H9 (cell line): ENCODE measurements at regions not wholly inside any gene's neighbourhood (a gene's known extent, or its start where the extent isn't known, plus 50 kb on each side); places are given as distances from the start of the nearest gene placed in this dataset.

Experiments
- DNase-seq: peaks from one replicate; pipeline ENCODE4 v3.0.0-alpha.2; 2017
- H2AFZ ChIP-seq: one replicate; pipeline ENCODE4 v1.6.1; 2013; ENCODE audit warnings: mild to moderate bottlenecking, low read length, control low read depth, moderate library complexity
- H2AK5ac ChIP-seq: 2 replicates; pipeline ENCODE4 v1.6.1; 2013; ENCODE audit warnings: low read length, control low read depth, mixed read lengths; ENCODE audit not compliant: insufficient read length
- H2BK120ac ChIP-seq: one replicate; pipeline ENCODE4 v1.6.1; 2013; ENCODE audit warnings: low read depth, mild to moderate bottlenecking, low read length, control low read depth, inconsistent platforms; ENCODE audit not compliant: poor library complexity, severe bottlenecking
- H2BK12ac ChIP-seq: 2 replicates; pipeline ENCODE4 v1.6.1; 2013; ENCODE audit warnings: low read length, control low read depth, mixed read lengths, low read depth; ENCODE audit not compliant: insufficient read length
- H2BK15ac ChIP-seq: 2 replicates; pipeline ENCODE4 v1.6.1; 2013; ENCODE audit warnings: low read depth, low read length, control low read depth
- H2BK20ac ChIP-seq: one replicate; pipeline ENCODE4 v1.6.1; 2013; ENCODE audit warnings: low read depth, mild to moderate bottlenecking, low read length, control low read depth, inconsistent platforms; ENCODE audit not compliant: poor library complexity, severe bottlenecking
- H2BK5ac ChIP-seq: 2 replicates; pipeline ENCODE4 v1.6.1; 2013; ENCODE audit warnings: low read length, control low read depth, mixed read lengths; ENCODE audit not compliant: insufficient read length
- H3K14ac ChIP-seq: 2 replicates; pipeline ENCODE4 v1.6.1; 2013; ENCODE audit warnings: low read length, control low read depth; ENCODE audit not compliant: insufficient read depth
- H3K18ac ChIP-seq: 2 replicates; pipeline ENCODE4 v1.6.1; 2013; ENCODE audit warnings: low read depth, mild to moderate bottlenecking, mixed read lengths, low read length, control low read depth; ENCODE audit not compliant: insufficient read length
- H3K23ac ChIP-seq: 2 replicates; pipeline ENCODE4 v1.6.1; 2013; ENCODE audit warnings: low read length, control low read depth, mixed read lengths, low read depth; ENCODE audit not compliant: insufficient read length
- H3K23me2 ChIP-seq: 2 replicates; pipeline ENCODE4 v1.6.1; 2013; ENCODE audit warnings: low read depth, mild to moderate bottlenecking, mixed read lengths, low read length, control low read depth; ENCODE audit not compliant: insufficient read length, poor library complexity, severe bottlenecking
- H3K27ac ChIP-seq: 2 replicates; pipeline ENCODE4 v1.5.1; 2013; ENCODE audit warnings: low read length, control low read depth, mixed read lengths, low read depth; ENCODE audit not compliant: insufficient read length
- H3K27me3 ChIP-seq: 2 replicates; pipeline ENCODE4 v1.6.1; 2013; ENCODE audit warnings: low read length, control low read depth, inconsistent platforms; ENCODE audit not compliant: insufficient read depth
- H3K4ac ChIP-seq: 2 replicates; pipeline ENCODE4 v1.6.1; 2013; ENCODE audit warnings: low read depth, mild to moderate bottlenecking, control low read depth, inconsistent platforms, low read length, moderate library complexity
- H3K4me1 ChIP-seq: 2 replicates; pipeline ENCODE4 v1.6.1; 2013; ENCODE audit warnings: low read length, control low read depth, inconsistent platforms; ENCODE audit not compliant: insufficient read depth
- H3K4me2 ChIP-seq: 2 replicates; pipeline ENCODE4 v1.6.1; 2013; ENCODE audit warnings: low read length, control low read depth, mixed read lengths; ENCODE audit not compliant: insufficient read length, insufficient read depth
- H3K56ac ChIP-seq: 2 replicates; pipeline ENCODE4 v1.6.1; 2013; ENCODE audit warnings: low read depth, mild to moderate bottlenecking, mixed read lengths, low read length, control low read depth; ENCODE audit not compliant: insufficient read length
- H3K79me1 ChIP-seq: 2 replicates; pipeline ENCODE4 v1.6.1; 2013; ENCODE audit warnings: low read depth, mild to moderate bottlenecking, moderate library complexity, low read length, control low read depth, inconsistent platforms; ENCODE audit not compliant: insufficient read depth, poor library complexity, severe bottlenecking
- H3K79me2 ChIP-seq: 2 replicates; pipeline ENCODE4 v1.6.1; 2013; ENCODE audit warnings: low read length, control low read depth, inconsistent platforms; ENCODE audit not compliant: insufficient read depth
- H3K9ac ChIP-seq: 2 replicates; pipeline ENCODE4 v1.6.1; 2013; ENCODE audit warnings: low read length, control low read depth, mixed read lengths; ENCODE audit not compliant: insufficient read length; ENCODE audit errors: extremely low read depth
- H3K9me3 ChIP-seq: one replicate; pipeline ENCODE4 v1.6.1; 2013; ENCODE audit warnings: low read depth, low read length, inconsistent platforms; ENCODE audit not compliant: control insufficient read depth
- H3T11ph ChIP-seq: one replicate; pipeline ENCODE4 v1.6.1; 2013; ENCODE audit warnings: mild to moderate bottlenecking, low read length, control low read depth, inconsistent platforms
- H4K20me1 ChIP-seq: one replicate; pipeline ENCODE4 v1.6.1; 2013; ENCODE audit not compliant: control insufficient read depth, insufficient read length, insufficient read depth
- H4K5ac ChIP-seq: 2 replicates; pipeline ENCODE4 v1.6.1; 2013; ENCODE audit warnings: low read depth, mild to moderate bottlenecking, mixed read lengths, low read length, control low read depth; ENCODE audit not compliant: insufficient read length
- H4K8ac ChIP-seq: replicated peaks from 2 replicates; pipeline ENCODE4 v1.6.1; 2013; ENCODE audit warnings: low read length, control low read depth, mixed read lengths, low read depth; ENCODE audit not compliant: insufficient read length
- H4K91ac ChIP-seq: 2 replicates; pipeline ENCODE4 v1.6.1; 2013; ENCODE audit warnings: low read depth, mild to moderate bottlenecking, moderate library complexity, mixed read lengths, low read length, control low read depth; ENCODE audit not compliant: insufficient read length
- H3K27ac Mint-ChIP-seq, 3 experiments: 2 replicates in 2 of 3; 3 replicates in 1 of 3; pipeline ENCODE4 v1.8.0; 2020 to 2021; ENCODE audit warnings: mixed read lengths in 3 of 3, mild to moderate bottlenecking in 1 of 3, moderate library complexity in 1 of 3
- H3K27me3 Mint-ChIP-seq: 2 replicates; pipeline ENCODE4 v1.8.0; 2021; ENCODE audit warnings: low read depth, mild to moderate bottlenecking, moderate library complexity, mixed read lengths
- H3K36me3 Mint-ChIP-seq, 3 experiments: 2 replicates in 2 of 3; 3 replicates in 1 of 3; pipeline ENCODE4 v1.8.0; 2020 to 2021; ENCODE audit warnings: low read depth in 3 of 3, mixed read lengths in 3 of 3; ENCODE audit not compliant: insufficient read depth in 1 of 3
- H3K4me1 Mint-ChIP-seq, 2 experiments: 2 replicates each; pipeline ENCODE4 v1.8.0; 2020; ENCODE audit warnings: mixed read lengths in 2 of 2
- H3K4me3 Mint-ChIP-seq, 2 experiments: 2 replicates in 1 of 2; 3 replicates in 1 of 2; pipeline ENCODE4 v1.8.0; 2020 to 2021; ENCODE audit warnings: mild to moderate bottlenecking in 2 of 2, mixed read lengths in 2 of 2, moderate library complexity in 1 of 2
- H3K9me3 Mint-ChIP-seq, 2 experiments: 2 replicates in 1 of 2; 3 replicates in 1 of 2; pipeline ENCODE4 v1.8.0; 2020; ENCODE audit warnings: mild to moderate bottlenecking in 2 of 2, mixed read lengths in 2 of 2, moderate library complexity in 1 of 2
- CTCF ChIP-seq: fragments of 200-600 bp; sonication (generic); conservative IDR thresholded peaks from 3 replicates; pipeline ENCODE4 v1.8.0; 2021; ENCODE audit warnings: antibody characterized with exemption, mild to moderate bottlenecking
- WGBS: extraction: QIAGEN DNeasy Blood & Tissue Kit; methylation state at CpG from one replicate; pipeline ENCODE4 v1.1.7; 2013; ENCODE audit warnings: missing lambda C conversion rate, low lambda C conversion rate, mixed read lengths; ENCODE audit not compliant: insufficient read length; ENCODE audit errors: extremely low coverage; 5-methylcytosine and 5-hydroxymethylcytosine counted together

GRCh38 chr11:114929351-114930000 lies 251.1 kb downstream of the NXPE2 start:
- Histone ChIP-seq H4K91ac (no peak overlapping the region), H3K4me2 (no peak overlapping the region), H2BK120ac (no peak overlapping the region), H3K18ac (no peak overlapping the region), H3K4me1 (no peaks in the 10 kb centered on the region), H2BK12ac (no peak overlapping the region), H3K23me2 (no peaks in the 10 kb centered on the region), H3K79me1 (no peaks in the 10 kb centered on the region), H3K79me2 (no peaks in the 10 kb centered on the region), H3K27ac (no peak overlapping the region), H2AFZ (no peak overlapping the region), H2BK5ac (no peak overlapping the region), H3K9me3 (no peaks in the 10 kb centered on the region), H4K5ac (no peak overlapping the region), H3K14ac (no peak overlapping the region; the same call in 1 of the 2 replicates), H3K9ac (no peak overlapping the region), H4K8ac (no peak overlapping the region), H3T11ph (no peak overlapping the region), H4K20me1 (no peaks in the 10 kb centered on the region), H3K27me3 (no peaks in the 10 kb centered on the region), H3K56ac (no peak overlapping the region), H2AK5ac (no peak overlapping the region), H3K23ac (no peak overlapping the region), H2BK20ac (no peak overlapping the region), H2BK15ac (no peak overlapping the region), H3K4ac (no peak overlapping the region)
- Mint-ChIP-seq H3K9me3 (peaks cover 12 to 22% of the 10 kb centered on the region in 2 experiments), H3K27ac (no peak overlapping the region), H3K4me3 (no peak overlapping the region), H3K36me3 (peaks cover 4 to 12% (median 5%) of the 10 kb centered on the region in 3 experiments; a peak in 5 of 7 replicates), H3K4me1 (peaks cover 8% of the 10 kb centered on the region in 2 experiments; a peak in 3 of 4 replicates), H3K27me3 (peaks cover 12% of the 10 kb centered on the region)
- TF ChIP-seq CTCF: no peak
- no peak for DNase-seq
- WGBS: no CpG with 5 or more reads among the region's 9 CpGs
